ENCODE measurements at regions not wholly inside any gene's neighbourhood (a gene's known extent, or its start where the extent isn't known, plus 50 kb on each side); places are given as distances from the start of the nearest gene placed in this dataset.
"Not testable (repeated sequence)": the region's sequence is repeated elsewhere in the genome, so short reads cannot be mapped to it uniquely, and the experiment has no call there.

DNA sequence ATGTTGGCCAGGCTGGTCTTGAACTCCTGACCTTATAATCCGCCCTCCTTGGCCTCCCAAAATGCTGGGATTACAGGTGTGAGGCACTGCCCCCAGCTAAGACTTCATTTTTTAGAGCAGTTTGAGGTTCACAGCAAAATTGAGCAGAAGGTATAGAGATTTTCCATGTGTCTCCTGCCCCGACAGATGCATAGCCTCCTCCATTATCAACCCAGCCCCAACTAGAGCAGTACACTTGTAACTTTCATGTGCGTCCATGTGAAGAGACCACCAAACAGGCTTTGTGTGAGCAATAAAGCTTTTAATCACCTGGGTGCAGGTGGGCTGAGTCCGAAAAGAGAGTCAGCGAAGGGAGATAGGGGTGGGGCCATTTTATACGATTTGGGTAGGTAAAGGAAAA, 179.1 kb downstream of the CD83 start:
- TF ChIP-seq POLR2AphosphoS5 (IDR thresholded peaks at IDR 0.05); SMC3 (conservative IDR thresholded peaks at IDR 0.05; ENCODE audit: poor library complexity); EZH2 (IDR thresholded peaks at IDR 0.05; ENCODE audit: borderline replicate concordance, insufficient read depth, low read length, poor library complexity, severe bottlenecking): not testable (repeated sequence)
- TF ChIP-seq, protein P1, sequence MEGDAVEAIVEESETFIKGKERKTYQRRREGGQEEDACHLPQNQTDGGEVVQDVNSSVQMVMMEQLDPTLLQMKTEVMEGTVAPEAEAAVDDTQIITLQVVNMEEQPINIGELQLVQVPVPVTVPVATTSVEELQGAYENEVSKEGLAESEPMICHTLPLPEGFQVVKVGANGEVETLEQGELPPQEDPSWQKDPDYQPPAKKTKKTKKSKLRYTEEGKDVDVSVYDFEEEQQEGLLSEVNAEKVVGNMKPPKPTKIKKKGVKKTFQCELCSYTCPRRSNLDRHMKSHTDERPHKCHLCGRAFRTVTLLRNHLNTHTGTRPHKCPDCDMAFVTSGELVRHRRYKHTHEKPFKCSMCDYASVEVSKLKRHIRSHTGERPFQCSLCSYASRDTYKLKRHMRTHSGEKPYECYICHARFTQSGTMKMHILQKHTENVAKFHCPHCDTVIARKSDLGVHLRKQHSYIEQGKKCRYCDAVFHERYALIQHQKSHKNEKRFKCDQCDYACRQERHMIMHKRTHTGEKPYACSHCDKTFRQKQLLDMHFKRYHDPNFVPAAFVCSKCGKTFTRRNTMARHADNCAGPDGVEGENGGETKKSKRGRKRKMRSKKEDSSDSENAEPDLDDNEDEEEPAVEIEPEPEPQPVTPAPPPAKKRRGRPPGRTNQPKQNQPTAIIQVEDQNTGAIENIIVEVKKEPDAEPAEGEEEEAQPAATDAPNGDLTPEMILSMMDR (IDR thresholded peaks at IDR 0.05; ENCODE audit: poor library complexity, severe bottlenecking) = not testable (repeated sequence)
